T47D (cell line): ENCODE measurements at regions not wholly inside any gene's neighbourhood (a gene's known extent, or its start where the extent isn't known, plus 50 kb on each side); places are given as distances from the start of the nearest gene placed in this dataset.
"Not testable (repeated sequence)": the region's sequence is repeated elsewhere in the genome, so short reads cannot be mapped to it uniquely, and the experiment has no call there.

Experiments used
- DNase-seq, 2 experiments: peaks; one replicate each; pipeline versions ENCODE4 v3.0.0 to v3.0.0-alpha.2; 2011 to 2012; ENCODE audit warnings: low read depth in 1 of 2, low spot score in 1 of 2
- JUND ChIP-seq: IDR thresholded peaks from 2 replicates; pipeline ENCODE4 v1.6.1; 2012; ENCODE audit warnings: low read depth
- in situ Hi-C: cut with HindIII; loops from 2 replicates; pipeline ENCODE4 v1.10.0; 2016; ENCODE audit warnings: low sequenced_read_pairs, low pct_unique_long_range_greater_than_20kb

- in situ Hi-C loops: no loop called here
- DNase-seq: no peak
- TF ChIP-seq JUND: no peak
Measured at GRCh38 chr2:41207578-41207977, 755.7 kb upstream of the SLC8A1 start.

- DNase-seq, in situ Hi-C loops: not testable (repeated sequence)
Measured at GRCh38 chr2:41210030-41210429, 758.1 kb upstream of the SLC8A1 start.

GRCh38 chr2:41216978-41217377 is 765.1 kb upstream of the SLC8A1 start:
- no peak for TF ChIP-seq JUND
- in situ Hi-C loops: no loop called here
- DNase-seq: no peak

GRCh38 chr2:41222593-41222992 is 770.7 kb upstream of the SLC8A1 start:
- in situ Hi-C loops: no loop called here
- TF ChIP-seq JUND: no peak
- DNase-seq: no peak

- no peak for DNase-seq
- TF ChIP-seq JUND: no peak
- in situ Hi-C loops: no loop called here
Measured at GRCh38 chr2:41234093-41234492, 782.2 kb upstream of the SLC8A1 start.

- in situ Hi-C loops: no loop called here
- no peak for DNase-seq
- no peak for TF ChIP-seq JUND
Measured at GRCh38 chr2:41241325-41242000, 789.6 kb upstream of the SLC8A1 start.

- in situ Hi-C loops: no loop called here
- no peak for TF ChIP-seq JUND
- DNase-seq: no peak
Measured at GRCh38 chr2:41242001-41242331, 790.1 kb upstream of the SLC8A1 start.

- TF ChIP-seq JUND: no peak
- in situ Hi-C loops: no loop called here
- DNase-seq: no peak
Measured at GRCh38 chr2:41267929-41268659, 779.7 kb upstream of the PKDCC start.

- no peak for TF ChIP-seq JUND
- peak in 1 of 2 experiments; percentile 15 for DNase-seq
- in situ Hi-C loops: no loop called here
Measured at GRCh38 chr2:41283079-41283775, 764.6 kb upstream of the PKDCC start.

- in situ Hi-C loops: no loop called here
- TF ChIP-seq JUND: no peak
- no peak for DNase-seq
Measured at GRCh38 chr2:41293491-41293890, 754.3 kb upstream of the PKDCC start.

GRCh38 chr2:41294331-41294730 is 753.5 kb upstream of the PKDCC start:
- in situ Hi-C loops: no loop called here
- DNase-seq: peak in 1 of 2 experiments; percentile 8
- TF ChIP-seq JUND: no peak

- TF ChIP-seq JUND: no peak
- in situ Hi-C loops: no loop called here
- peak in 1 of 2 experiments; percentile 38 for DNase-seq
Measured at GRCh38 chr2:41313082-41313481, 734.7 kb upstream of the PKDCC start.

GRCh38 chr2:41314511-41315070 is 733.2 kb upstream of the PKDCC start:
- in situ Hi-C loops: no loop called here
- no peak for DNase-seq
- no peak for TF ChIP-seq JUND
